Activated gamma-delta T cell (primary cell): ENCODE measurements at regions not wholly inside any gene's neighbourhood (a gene's known extent, or its start where the extent isn't known, plus 50 kb on each side); places are given as distances from the start of the nearest gene placed in this dataset.

Experiments used
- DNase-seq: peaks from one replicate; lab custom pipeline; 2025; lab: John Stamatoyannopoulos, UW

- no peak for DNase-seq
Measured at GRCh38 chr7:36096460-36097095, 56.5 kb upstream of the EEPD1 start.

- no peak for DNase-seq
Measured at GRCh38 chr7:36098096-36098495, 55.0 kb upstream of the EEPD1 start.

GRCh38 chr7:36100226-36100625 is 52.8 kb upstream of the EEPD1 start:
- DNase-seq = no peak

GRCh38 chr7:36100634-36101033 is 52.4 kb upstream of the EEPD1 start:
- DNase-seq = no peak
